MM.1S (cell line): ENCODE measurements at regions not wholly inside any gene's neighbourhood (a gene's known extent, or its start where the extent isn't known, plus 50 kb on each side); places are given as distances from the start of the nearest gene placed in this dataset.

Experiments
- DNase-seq: peaks from one replicate; pipeline ENCODE4 v3.0.0-alpha.2; 2015
- H2AFZ ChIP-seq: fragments of 300-600 bp; sonication (generic); 2 replicates; pipeline ENCODE4 v1.6.0; 2016; ENCODE audit warnings: antibody characterized with exemption, low read length
- H3F3A ChIP-seq: fragments of 300-600 bp; sonication (generic); 2 replicates; pipeline ENCODE4 v1.6.1; 2016; ENCODE audit warnings: mild to moderate bottlenecking, antibody characterized with exemption, low read length, moderate library complexity, mixed read lengths; ENCODE audit not compliant: insufficient read depth
- H3K27ac ChIP-seq: fragments of 300-600 bp; sonication (generic); 2 replicates; pipeline ENCODE4 v1.5.1; 2016; ENCODE audit warnings: mild to moderate bottlenecking, low read length
- H3K27me3 ChIP-seq: fragments of 300-600 bp; sonication (generic); replicated peaks from 2 replicates; pipeline ENCODE4 v1.6.0; 2016; ENCODE audit warnings: low read length; ENCODE audit not compliant: insufficient read depth
- H3K36me3 ChIP-seq: fragments of 300-600 bp; sonication (generic); replicated peaks from 2 replicates; pipeline ENCODE4 v1.6.1; 2016; ENCODE audit warnings: mild to moderate bottlenecking, low read length, mixed read lengths; ENCODE audit not compliant: insufficient read depth
- H3K4me1 ChIP-seq: fragments of 300-600 bp; sonication (generic); 2 replicates; pipeline ENCODE4 v1.6.1; 2016; ENCODE audit warnings: low read length, mixed read lengths
- H3K4me2 ChIP-seq: fragments of 300-600 bp; sonication (generic); 2 replicates; pipeline ENCODE4 v1.6.0; 2016; ENCODE audit warnings: low read depth, low read length
- H3K4me3 ChIP-seq: fragments of 300-600 bp; sonication (generic); 2 replicates; pipeline ENCODE4 v1.5.1; 2016; ENCODE audit warnings: low read length, mixed read lengths
- H3K79me2 ChIP-seq: fragments of 300-600 bp; sonication (generic); 2 replicates; pipeline ENCODE4 v1.6.1; 2016; ENCODE audit warnings: mixed run types, low read length, mixed read lengths
- H3K9ac ChIP-seq: fragments of 300-600 bp; sonication (generic); 2 replicates; pipeline ENCODE4 v1.6.1; 2016; ENCODE audit warnings: low read length, mixed read lengths
- H3K9me2 ChIP-seq: fragments of 300-600 bp; sonication (generic); replicated peaks from 2 replicates; pipeline ENCODE4 v1.6.1; 2016; ENCODE audit warnings: mild to moderate bottlenecking, low read length, mixed read lengths; ENCODE audit not compliant: insufficient read depth
- H3K9me3 ChIP-seq: fragments of 300-600 bp; sonication (generic); replicated peaks from 2 replicates; pipeline ENCODE4 v1.6.1; 2016; ENCODE audit warnings: mild to moderate bottlenecking, low read length, mixed read lengths; ENCODE audit not compliant: insufficient read depth
- H4K20me1 ChIP-seq: fragments of 300-600 bp; sonication (generic); 2 replicates; pipeline ENCODE4 v1.6.1; 2016; ENCODE audit warnings: mild to moderate bottlenecking, low read length, moderate library complexity, mixed read lengths; ENCODE audit not compliant: insufficient read depth
- EZH2 ChIP-seq: fragments of 300-600 bp; sonication (generic); optimal IDR thresholded peaks from 2 replicates; pipeline ENCODE3; 2017; ENCODE audit warnings: low read depth, mild to moderate bottlenecking, antibody characterized with exemption, low read length, mixed read lengths
- EZH2phosphoT487 ChIP-seq: fragments of 300-600 bp; sonication (generic); IDR thresholded peaks from 2 replicates; pipeline ENCODE4 v1.6.1; 2018; ENCODE audit warnings: antibody characterized with exemption, low read length
- TF ChIP-seq, protein P1 (sequence below): fragments of 300-600 bp; sonication (generic); IDR thresholded peaks from 2 replicates; pipeline ENCODE4 v1.5.1; 2016; ENCODE audit warnings: antibody characterized with exemption, low read length, mixed read lengths

GRCh38 chr15:61657461-61657860, 402.8 kb downstream of the VPS13C start:
- H3K27me3 ChIP-seq = no peaks in the 10 kb centered on the region
- no peak overlapping the region for H3K4me2 ChIP-seq
- TF ChIP-seq, protein P1, sequence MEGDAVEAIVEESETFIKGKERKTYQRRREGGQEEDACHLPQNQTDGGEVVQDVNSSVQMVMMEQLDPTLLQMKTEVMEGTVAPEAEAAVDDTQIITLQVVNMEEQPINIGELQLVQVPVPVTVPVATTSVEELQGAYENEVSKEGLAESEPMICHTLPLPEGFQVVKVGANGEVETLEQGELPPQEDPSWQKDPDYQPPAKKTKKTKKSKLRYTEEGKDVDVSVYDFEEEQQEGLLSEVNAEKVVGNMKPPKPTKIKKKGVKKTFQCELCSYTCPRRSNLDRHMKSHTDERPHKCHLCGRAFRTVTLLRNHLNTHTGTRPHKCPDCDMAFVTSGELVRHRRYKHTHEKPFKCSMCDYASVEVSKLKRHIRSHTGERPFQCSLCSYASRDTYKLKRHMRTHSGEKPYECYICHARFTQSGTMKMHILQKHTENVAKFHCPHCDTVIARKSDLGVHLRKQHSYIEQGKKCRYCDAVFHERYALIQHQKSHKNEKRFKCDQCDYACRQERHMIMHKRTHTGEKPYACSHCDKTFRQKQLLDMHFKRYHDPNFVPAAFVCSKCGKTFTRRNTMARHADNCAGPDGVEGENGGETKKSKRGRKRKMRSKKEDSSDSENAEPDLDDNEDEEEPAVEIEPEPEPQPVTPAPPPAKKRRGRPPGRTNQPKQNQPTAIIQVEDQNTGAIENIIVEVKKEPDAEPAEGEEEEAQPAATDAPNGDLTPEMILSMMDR = no peak
- H3K36me3 ChIP-seq = no peaks in the 10 kb centered on the region
- H2AFZ ChIP-seq = no peak overlapping the region
- no peaks in the 10 kb centered on the region for H3K4me1 ChIP-seq
- H3K9me2 ChIP-seq = no peaks in the 10 kb centered on the region
- H3K4me3 ChIP-seq = no peak overlapping the region
- no peak for DNase-seq
- no peaks in the 10 kb centered on the region for H3K9me3 ChIP-seq
- H3K79me2 ChIP-seq = no peaks in the 10 kb centered on the region
- H4K20me1 ChIP-seq = no peaks in the 10 kb centered on the region
- H3F3A ChIP-seq = no peaks in the 10 kb centered on the region
- H3K27ac ChIP-seq = no peak overlapping the region
- H3K9ac ChIP-seq = no peak overlapping the region

DNA sequence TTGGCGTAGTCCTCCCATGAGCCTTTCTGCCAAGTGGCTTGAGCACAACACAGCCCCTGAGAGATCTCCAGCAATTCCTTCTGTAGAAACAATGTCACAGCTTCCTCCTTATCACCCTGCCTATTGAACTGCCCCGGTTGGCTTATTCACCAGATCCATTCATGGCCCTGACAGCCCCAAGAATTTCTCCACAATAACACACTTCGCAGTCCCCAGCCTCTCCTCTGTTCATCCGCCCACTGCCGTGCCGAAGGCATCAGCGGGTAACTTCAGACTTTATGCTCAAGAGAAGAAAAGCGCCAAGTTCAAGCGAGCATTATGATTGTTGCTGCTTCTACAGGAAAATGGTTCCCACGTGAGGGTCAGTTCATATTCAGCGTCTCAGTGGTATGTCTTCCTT, 403.9 kb downstream of the VPS13C start:
- Histone ChIP-seq H3K9me2 (no peaks in the 10 kb centered on the region), H4K20me1 (no peaks in the 10 kb centered on the region), H3K9me3 (no peaks in the 10 kb centered on the region), H3K4me1 (no peaks in the 10 kb centered on the region), H3K4me2 (no peak overlapping the region), H2AFZ (no peak overlapping the region), H3F3A (no peaks in the 10 kb centered on the region), H3K9ac (no peak overlapping the region), H3K27me3 (no peaks in the 10 kb centered on the region), H3K36me3 (no peaks in the 10 kb centered on the region), H3K27ac (no peak overlapping the region), H3K79me2 (no peaks in the 10 kb centered on the region), H3K4me3 (no peak overlapping the region)
- TF ChIP-seq, protein P1 = no peak
- TF ChIP-seq EZH2phosphoT487 (no peak), EZH2 (no peak)
- DNase-seq = no peak

DNA sequence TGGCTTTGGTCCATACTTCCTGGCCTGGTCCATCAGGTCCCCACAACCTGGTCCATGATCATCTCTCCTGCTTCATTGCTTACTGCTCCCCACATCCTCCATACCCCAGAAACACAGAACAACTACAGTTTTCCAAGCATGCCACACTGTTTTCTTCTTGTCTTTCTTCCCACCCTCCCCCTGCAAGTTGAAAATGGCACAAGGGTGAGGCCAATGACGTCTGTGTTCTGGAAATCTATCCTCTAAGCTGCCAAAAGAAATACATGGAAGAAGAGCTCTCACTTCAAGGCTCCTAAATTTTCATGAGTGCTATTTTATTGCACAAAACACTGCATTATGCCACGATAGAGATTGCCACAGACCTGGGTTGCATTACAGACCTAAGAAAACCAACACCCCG, 404.4 kb downstream of the VPS13C start:
- H4K20me1 ChIP-seq = no peaks in the 10 kb centered on the region
- no peak overlapping the region for H2AFZ ChIP-seq
- DNase-seq = no peak
- no peaks in the 10 kb centered on the region for H3K27me3 ChIP-seq
- H3K9me3 ChIP-seq = no peaks in the 10 kb centered on the region
- TF ChIP-seq, protein P1 = no peak
- no peak for TF ChIP-seq EZH2phosphoT487
- no peak for TF ChIP-seq EZH2
- no peak overlapping the region for H3K4me2 ChIP-seq
- H3K36me3 ChIP-seq = no peaks in the 10 kb centered on the region
- H3K4me3 ChIP-seq = no peak overlapping the region
- no peaks in the 10 kb centered on the region for H3K79me2 ChIP-seq
- no peaks in the 10 kb centered on the region for H3K4me1 ChIP-seq
- H3F3A ChIP-seq = no peaks in the 10 kb centered on the region
- H3K27ac ChIP-seq = no peak overlapping the region
- H3K9me2 ChIP-seq = no peaks in the 10 kb centered on the region
- H3K9ac ChIP-seq = no peak overlapping the region

DNA sequence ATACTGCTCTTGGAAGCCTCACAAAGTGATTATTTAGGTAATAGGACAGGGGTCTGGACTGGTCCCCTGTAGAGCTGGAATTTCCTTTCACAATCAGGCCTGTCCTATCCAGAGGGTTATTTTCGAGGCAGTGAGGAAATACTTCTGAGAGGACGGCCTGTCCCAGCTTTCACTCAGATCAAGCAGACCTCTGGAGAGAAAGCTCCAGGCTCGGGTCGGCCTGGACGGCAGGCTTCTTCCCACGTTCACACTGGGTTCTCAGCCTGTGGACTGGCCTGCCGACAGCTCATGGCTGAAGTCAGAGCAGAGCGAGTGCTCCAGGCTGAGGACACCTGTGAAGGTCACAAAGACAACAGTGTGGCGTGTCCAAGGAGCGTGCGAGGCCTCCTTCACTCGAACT, 405.3 kb downstream of the VPS13C start:
- Histone ChIP-seq H3K4me1 (no peaks in the 10 kb centered on the region), H2AFZ (no peak overlapping the region), H3K79me2 (no peaks in the 10 kb centered on the region), H3K9me2 (no peaks in the 10 kb centered on the region), H4K20me1 (no peaks in the 10 kb centered on the region), H3K27me3 (no peaks in the 10 kb centered on the region), H3K36me3 (no peaks in the 10 kb centered on the region), H3K4me2 (no peak overlapping the region), H3K9ac (no peak overlapping the region), H3K4me3 (no peak overlapping the region), H3K9me3 (no peaks in the 10 kb centered on the region), H3F3A (no peaks in the 10 kb centered on the region), H3K27ac (no peak overlapping the region)
- no peak for DNase-seq
- no peak for TF ChIP-seq EZH2phosphoT487
- TF ChIP-seq, protein P1 = no peak
- no peak for TF ChIP-seq EZH2
